ENCODE measurements at regions not wholly inside any gene's neighbourhood (a gene's known extent, or its start where the extent isn't known, plus 50 kb on each side); places are given as distances from the start of the nearest gene placed in this dataset.

DNA sequence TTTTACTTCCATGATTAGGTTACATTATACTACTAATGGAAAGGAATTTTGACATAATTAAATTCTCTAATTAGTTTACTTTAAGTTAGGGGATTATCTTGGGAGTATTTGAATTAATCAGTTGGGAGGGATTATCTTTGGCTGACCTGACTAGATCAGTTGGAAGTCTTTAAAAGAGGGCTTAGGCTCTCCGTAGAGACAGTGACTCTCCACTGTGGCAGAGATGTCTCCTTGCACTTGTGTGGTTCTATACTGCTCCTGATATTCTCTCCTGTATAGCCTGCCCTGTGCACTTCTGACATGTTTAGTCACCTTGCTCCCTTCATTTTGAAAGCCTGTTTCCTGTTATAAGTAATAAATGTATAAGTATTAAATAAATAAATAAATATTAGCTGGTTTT is 1612.3 kb upstream of the PRR20A start (continued):
- no peak for TF ChIP-seq ZNF532 (CRISPR knock-in tag; IDR thresholded peaks at IDR 0.05; ENCODE audit: borderline replicate concordance)
- no peak for TF ChIP-seq ZBTB21 (CRISPR knock-in tag; IDR thresholded peaks at IDR 0.05; ENCODE audit: borderline replicate concordance)
- TF ChIP-seq MXD4 (CRISPR knock-in tag; IDR thresholded peaks at IDR 0.05; ENCODE audit: borderline replicate concordance): no peak
- no peak for TF ChIP-seq RELA (CRISPR knock-in tag; IDR thresholded peaks at IDR 0.05; ENCODE audit: borderline replicate concordance)
- no peak for TF ChIP-seq ELF4 (CRISPR knock-in tag; IDR thresholded peaks at IDR 0.05; ENCODE audit: low read depth)
- no peak for TF ChIP-seq CREB1 (CRISPR knock-in tag; IDR thresholded peaks at IDR 0.05)
- TF ChIP-seq CBFB (CRISPR knock-in tag; IDR thresholded peaks at IDR 0.05; ENCODE audit: low read depth): no peak
- no peak for TF ChIP-seq GABPB1 (CRISPR knock-in tag; IDR thresholded peaks at IDR 0.05)

- no peak overlapping the region for H3K27ac Mint-ChIP-seq
- no peak for TF ChIP-seq ZNF416 (CRISPR knock-in tag; IDR thresholded peaks at IDR 0.05)
- TF ChIP-seq OVOL2 (CRISPR knock-in tag; IDR thresholded peaks at IDR 0.05; ENCODE audit: borderline replicate concordance): no peak
- no peak for TF ChIP-seq ZBTB43 (CRISPR knock-in tag; IDR thresholded peaks at IDR 0.05)
- TF ChIP-seq ZNF532 (CRISPR knock-in tag; IDR thresholded peaks at IDR 0.05; ENCODE audit: borderline replicate concordance): no peak
- no peak for TF ChIP-seq ZNF121 (CRISPR knock-in tag; IDR thresholded peaks at IDR 0.05)
- TF ChIP-seq ATF2 (CRISPR knock-in tag; IDR thresholded peaks at IDR 0.05; ENCODE audit: borderline replicate concordance, low read depth): no peak
- no peak for TF ChIP-seq NR3C1 (CRISPR knock-in tag; conservative IDR thresholded peaks at IDR 0.05; ENCODE audit: low read depth)
- TF ChIP-seq MYBL2 (CRISPR knock-in tag; IDR thresholded peaks at IDR 0.05): no peak
- no peak for TF ChIP-seq ZNF232 (CRISPR knock-in tag; IDR thresholded peaks at IDR 0.05)
- TF ChIP-seq TP53 (CRISPR knock-in tag; IDR thresholded peaks at IDR 0.05): no peak
- no peak for TF ChIP-seq HMGA2 (CRISPR knock-in tag; IDR thresholded peaks at IDR 0.05)
- TF ChIP-seq, protein P1, sequence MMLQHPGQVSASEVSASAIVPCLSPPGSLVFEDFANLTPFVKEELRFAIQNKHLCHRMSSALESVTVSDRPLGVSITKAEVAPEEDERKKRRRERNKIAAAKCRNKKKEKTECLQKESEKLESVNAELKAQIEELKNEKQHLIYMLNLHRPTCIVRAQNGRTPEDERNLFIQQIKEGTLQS (CRISPR knock-in tag; conservative IDR thresholded peaks at IDR 0.05): no peak
- no peak for TF ChIP-seq GRHL2 (CRISPR knock-in tag; IDR thresholded peaks at IDR 0.05; ENCODE audit: insufficient replicate concordance, severe bottlenecking)
- TF ChIP-seq AFF4 (CRISPR knock-in tag; IDR thresholded peaks at IDR 0.05; ENCODE audit: borderline replicate concordance): no peak
- TF ChIP-seq FOXJ3 (CRISPR knock-in tag; IDR thresholded peaks at IDR 0.05; ENCODE audit: borderline replicate concordance): no peak
These were observed 1606.4 kb upstream of the PRR20A start for GRCh38 chr13:55534306-55534705.

More at GRCh38 chr13:55534306-55534705, 1606.4 kb upstream of the PRR20A start:
- Mint-ChIP-seq H3K4me3 (no peak overlapping the region), H3K36me3 (peaks cover 19% of the 10 kb centered on the region), H3K27me3 (ENCODE audit: low read depth) (no peaks in the 10 kb centered on the region), H3K9me3 (peaks cover 13% of the 10 kb centered on the region), H3K4me1 (0 out of 2 replicates have a peak, but pooled peaks cover 3% of the 10 kb centered on the region)
- ATAC-seq (no peak), DNase-seq (ENCODE audit: low spot score) (no peak)
- CTCF ChIA-PET: no interaction called here
- POLR2A ChIA-PET: no interaction called here
